Renal cortex interstitium (tissue), 11 donors: ENCODE measurements at regions not wholly inside any gene's neighbourhood (a gene's known extent, or its start where the extent isn't known, plus 50 kb on each side); places are given as distances from the start of the nearest gene placed in this dataset.
"Not testable (repeated sequence)": the region's sequence is repeated elsewhere in the genome, so short reads cannot be mapped to it uniquely, and the experiment has no call there.

Experiments used
- DNase-seq, 11 donors: peaks; one replicate each; pipeline ENCODE4 v3.0.0-alpha.2; 2013; ENCODE audit warnings: low read depth in 9 of 11, low spot score in 4 of 11; ENCODE audit errors: extremely low read depth in 1 of 11

- DNase-seq, result peak in 8 of 11 donors; percentile 12 to 46 (median 28)
These were observed 167.3 kb downstream of the FASLG start for GRCh38 chr1:172826096-172826741.

DNA sequence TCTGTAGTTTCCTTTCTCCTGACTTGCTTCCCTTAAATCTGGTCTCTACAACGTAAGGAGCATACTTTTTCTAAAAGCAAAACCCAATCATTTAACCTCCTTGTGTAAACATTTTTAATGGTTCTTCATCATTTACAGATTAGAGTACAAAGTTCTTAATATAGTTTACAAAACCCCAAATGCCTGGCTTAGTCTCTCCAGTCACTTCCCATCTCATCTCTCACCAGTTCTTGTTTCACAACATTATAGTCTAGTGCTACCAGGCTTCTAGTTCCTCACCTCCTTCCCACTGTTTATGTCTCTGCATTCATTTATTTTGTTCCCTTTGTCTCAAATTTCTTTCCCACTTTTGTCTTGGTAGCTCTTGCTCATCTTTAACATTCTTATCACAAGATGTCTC lies 168.4 kb downstream of the FASLG start:
- DNase-seq, result no peak

- no peak for DNase-seq
These were observed 168.9 kb downstream of the FASLG start for GRCh38 chr1:172827841-172828240.

DNA sequence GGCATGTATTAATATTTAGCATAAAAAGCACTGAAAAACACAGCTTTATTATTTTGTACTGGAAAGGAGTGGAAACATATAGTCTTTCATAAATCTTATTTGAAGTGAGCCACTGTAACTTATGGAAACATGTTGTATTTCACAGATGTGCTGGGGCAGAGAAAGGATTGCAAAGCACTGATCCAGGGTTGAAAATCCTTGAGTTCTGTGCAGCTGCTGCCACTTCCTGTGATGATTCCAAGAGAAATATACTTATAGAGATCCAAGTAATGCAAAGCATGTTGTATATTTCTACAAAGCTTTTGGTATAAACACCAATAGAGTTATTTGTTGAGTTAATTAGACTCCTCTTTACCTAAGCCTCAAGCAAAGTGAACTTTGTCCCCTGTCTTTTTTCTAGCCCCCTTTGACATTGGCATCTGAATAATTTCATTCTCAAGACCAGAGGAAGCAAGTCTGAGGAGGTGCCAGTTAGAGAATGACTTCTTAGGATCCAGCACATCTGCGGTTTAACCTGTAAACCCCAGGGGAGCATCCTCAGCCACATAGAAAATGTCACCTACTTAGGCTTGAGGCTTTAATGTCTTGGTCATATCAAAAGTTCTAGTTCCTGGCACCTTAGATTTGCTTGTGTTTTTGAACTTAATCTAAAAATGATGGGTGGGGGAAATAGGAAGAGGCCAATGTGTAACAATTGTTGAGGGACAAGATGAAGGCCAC lies 173.3 kb downstream of the FASLG start:
- no peak for DNase-seq

GRCh38 chr1:172833954-172834353 lies 175.1 kb downstream of the FASLG start:
- DNase-seq, result no peak

DNA sequence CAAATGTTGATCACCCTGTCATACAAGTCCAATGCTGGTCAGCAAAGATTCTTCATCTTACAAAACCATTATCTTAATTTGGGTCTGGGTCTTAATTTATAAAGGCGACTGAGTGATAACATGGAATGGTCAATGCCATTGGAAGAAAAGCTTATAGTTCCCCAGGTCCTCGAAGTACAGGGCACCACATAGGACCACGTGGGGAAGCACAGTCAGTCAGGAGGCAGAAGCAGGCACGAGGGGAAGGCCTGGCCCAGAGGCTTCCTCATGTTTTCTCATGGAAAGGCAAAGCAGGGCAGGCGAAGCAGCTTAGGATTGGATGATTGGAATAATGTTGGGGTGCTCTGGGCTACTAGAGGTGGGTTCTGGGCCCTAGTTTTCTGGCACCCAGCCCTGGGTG lies 175.7 kb downstream of the FASLG start:
- DNase-seq, result no peak

DNA sequence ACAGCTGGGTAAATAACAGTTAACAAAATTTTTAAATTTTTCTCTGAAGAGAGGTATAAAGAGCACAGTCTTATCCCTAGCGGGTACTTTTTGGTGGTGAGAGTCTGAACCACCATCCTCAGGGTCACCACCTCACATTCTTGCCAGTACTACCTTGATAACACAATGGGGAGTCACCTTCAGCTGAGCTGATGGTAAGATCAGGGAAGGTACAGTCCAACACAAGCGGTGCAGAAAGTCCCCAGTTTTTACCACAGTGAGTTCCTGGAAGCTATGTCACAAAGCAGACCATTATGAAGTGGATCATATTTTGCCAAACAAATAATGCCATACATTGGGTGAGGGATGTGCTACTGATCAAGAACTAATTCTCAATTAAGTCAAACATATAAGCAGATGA lies 176.9 kb downstream of the FASLG start:
- no peak for DNase-seq

DNA sequence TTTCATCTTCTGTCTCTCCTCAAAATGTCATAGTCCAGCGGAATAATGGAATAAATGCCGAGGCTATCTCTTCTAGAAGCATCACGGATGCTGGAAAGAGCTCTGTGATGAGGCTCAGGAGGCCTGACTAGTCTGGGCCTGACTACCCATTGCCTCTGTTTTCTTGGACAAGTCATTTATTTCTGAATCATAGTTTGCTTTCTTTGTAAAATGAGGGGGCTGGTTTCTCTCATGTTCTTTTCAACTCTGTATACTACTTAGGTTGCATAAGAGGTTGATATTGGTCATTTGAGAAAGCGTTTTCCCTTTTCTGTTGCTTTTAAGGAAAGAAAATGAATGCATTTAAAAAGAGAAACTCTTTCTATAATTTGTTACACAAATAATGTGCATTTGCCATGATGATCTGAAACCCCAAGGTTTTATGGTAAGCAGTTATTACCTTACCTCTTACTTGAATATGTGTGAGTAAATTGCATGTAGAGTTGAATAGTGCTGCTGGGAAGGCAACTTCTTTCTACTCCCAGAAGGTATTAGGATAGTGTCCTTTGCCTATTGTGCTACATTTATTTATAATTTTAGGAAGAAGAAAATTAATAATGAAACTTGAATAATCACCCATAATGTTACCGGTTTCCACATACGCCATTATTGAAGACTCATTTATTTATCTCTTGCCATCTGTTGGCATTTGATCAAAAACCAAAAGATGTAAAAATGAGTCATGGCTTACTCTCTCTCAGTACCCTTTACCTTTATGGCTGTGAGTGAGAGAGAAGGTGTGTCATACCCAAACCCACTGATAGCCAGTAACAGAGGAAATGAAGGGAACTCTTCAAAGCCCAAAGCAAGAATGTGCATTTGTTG lies 179.1 kb downstream of the FASLG start:
- no peak for DNase-seq

DNA sequence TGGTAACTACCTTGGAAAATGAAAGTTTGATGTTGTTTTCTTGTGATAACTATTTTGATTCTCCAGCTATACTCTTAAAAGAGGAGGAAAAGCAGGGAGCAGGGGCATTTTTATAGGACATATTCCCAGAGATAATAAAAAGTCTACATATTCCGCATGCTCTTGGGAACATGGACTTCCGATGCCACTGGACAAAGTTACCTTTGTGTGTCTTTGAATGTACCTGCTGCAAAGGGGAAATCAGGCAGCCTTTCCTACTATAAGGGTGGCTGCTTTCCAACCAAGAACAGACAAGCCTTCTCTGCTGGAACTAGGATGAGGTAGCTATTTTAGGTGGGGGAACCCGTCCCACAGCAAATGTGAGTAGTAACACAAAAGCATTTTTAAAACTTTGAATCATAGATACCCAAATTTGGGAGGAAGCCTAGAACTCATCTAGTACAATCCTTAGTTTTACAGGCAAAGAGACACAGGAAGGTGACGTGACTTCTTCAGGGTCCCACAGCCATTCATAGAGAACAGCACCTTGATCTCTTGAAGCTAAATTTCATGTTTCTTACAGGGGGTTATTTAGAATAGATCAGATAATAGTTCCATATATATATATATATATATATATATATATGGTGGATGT lies 179.9 kb downstream of the FASLG start:
- DNase-seq, result no peak

DNA sequence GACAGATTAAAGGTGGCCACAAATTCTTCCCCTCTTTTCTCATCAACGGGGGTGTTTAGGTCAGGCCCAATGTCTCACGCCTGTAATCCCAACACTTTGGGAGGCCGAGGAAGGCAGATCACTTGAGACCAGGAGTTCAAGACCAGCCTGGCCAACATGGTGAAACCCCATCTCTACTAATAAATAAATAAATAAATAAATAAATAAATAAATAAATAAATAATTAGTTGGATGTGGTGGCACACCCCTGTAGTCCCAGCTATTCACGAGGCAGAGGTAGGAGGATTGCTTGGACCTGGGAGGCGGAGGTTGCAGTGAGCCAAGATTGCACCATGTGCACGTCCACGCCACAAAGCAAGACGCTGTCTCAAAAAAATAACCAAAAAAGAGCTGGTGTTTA lies 180.7 kb downstream of the FASLG start:
- not testable (repeated sequence) for DNase-seq

DNA sequence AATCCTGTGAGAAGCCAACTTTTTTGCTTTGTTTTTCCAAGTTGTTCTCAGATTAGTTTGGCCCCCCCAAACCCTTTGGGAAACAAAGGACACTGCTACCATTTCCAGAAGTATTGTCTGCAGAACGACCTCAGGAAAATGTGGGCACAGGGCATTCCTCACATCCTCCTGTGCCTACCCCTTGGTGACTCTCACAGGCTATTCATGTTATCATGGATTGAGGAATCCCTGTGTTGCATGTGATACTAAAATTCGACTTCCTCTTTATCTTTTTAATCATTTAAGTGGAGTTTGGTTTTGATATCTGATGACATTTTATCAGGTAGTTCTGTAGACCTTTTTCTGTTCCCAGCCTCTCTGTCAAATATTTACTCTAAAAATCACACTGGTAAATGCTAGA lies 184.5 kb downstream of the FASLG start:
- DNase-seq, result no peak

DNA sequence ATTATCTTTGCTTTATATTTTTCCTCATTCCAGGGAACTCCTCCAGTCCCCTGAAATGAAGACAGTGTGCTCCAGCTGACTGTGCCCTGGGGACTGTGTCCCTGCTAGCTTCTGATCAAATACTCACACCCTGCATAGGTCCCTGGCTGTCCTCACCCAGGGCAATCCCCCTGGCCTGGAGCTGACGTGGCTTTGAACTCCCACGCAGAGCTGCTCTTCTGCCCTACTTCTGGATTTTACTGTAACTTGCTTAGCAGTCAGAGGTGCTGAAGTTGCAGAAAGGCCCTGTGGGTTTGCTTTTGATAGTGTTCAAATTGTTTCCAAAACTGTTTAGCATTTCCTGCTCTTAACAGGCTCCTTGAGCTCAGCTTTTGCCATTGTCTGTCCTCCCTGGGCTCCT lies 186.5 kb downstream of the FASLG start:
- no peak for DNase-seq

GRCh38 chr1:172845865-172846264 lies 187.0 kb downstream of the FASLG start:
- no peak for DNase-seq

DNA sequence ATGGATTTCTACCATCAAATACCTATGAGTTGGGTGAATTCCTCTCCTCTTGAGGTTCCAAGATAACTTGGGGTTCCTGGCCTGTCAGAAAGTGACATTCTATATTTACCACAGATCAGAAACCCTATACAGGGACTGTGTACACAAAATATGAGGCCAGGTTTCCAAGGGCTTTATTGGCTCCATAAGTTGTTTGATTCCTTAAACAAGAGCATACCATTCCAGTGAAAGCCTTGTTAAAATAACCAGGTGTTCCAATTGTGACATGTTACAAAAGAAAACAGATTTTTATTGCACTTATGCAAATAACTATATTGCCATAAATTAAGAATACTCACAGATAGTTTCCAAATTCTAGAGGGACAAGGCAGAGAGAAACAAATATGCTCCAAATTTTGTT lies 188.9 kb downstream of the FASLG start:
- DNase-seq, result not testable (repeated sequence)

DNA sequence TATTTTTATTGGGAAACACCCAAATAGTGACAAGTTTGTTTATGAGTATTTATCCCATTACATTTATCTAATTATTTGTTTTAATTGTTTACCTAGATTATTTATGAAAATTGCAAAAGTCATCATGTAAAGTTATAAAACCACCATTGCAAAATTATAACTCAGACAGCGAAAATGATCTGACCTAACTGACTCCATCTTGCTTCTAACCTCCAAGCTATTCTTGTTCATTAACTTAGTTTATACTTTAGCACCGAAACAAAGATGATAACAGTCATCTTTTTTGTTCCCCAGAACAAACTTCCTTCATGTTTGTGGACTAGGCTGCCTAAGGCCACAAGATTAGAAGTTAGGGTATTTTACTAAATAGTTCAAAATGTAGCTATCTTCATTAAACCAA lies 190.8 kb downstream of the FASLG start:
- DNase-seq, result no peak

- no peak for DNase-seq
These were observed 192.2 kb downstream of the FASLG start for GRCh38 chr1:172851077-172851476.

DNA sequence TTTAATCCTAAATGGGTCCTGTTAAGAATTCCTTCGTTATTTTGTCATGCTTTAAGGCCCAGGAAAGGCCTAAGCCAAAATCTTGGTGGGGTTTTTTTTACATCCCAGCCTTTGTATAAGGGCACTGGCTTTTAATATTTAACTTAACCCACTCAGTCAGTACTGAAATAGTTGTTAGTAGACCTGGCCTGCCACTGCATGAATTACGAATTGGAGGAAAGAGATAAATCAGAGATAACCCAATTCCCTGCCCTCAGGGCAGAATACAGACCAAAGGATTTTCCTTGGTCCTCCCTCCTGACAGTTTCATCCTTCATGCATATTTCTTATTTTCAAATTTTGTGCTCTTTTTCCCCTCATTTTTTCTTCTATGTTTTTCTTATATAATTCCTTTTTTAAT lies 193.0 kb downstream of the FASLG start:
- no peak for DNase-seq

DNA sequence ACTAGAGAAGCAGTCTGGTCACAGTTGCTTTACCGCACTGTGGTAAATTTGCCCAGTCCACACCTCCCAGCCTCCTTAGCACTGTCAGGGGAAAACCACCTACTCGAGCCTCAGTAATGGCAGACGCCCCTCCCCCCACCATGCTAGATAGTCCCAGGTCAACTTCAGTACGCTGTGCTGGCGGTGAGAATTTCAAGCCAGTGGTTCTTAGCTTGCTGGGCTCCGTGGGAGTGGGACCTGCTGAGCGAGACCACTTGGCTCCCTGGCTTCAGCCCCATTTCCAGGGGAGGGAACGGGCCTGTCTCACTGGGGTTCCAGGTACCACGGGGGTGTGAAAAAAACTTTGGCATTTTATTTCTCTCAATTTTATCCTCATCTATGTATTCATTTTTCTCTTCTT lies 194.8 kb downstream of the TNFSF18 start:
- not testable (repeated sequence) for DNase-seq

- no peak for DNase-seq
These were observed 187.7 kb downstream of the TNFSF18 start for GRCh38 chr1:172863031-172863430.
